NCI-H2196 (cell line): ENCODE measurements at regions not wholly inside any gene's neighbourhood (a gene's known extent, or its start where the extent isn't known, plus 50 kb on each side); places are given as distances from the start of the nearest gene placed in this dataset.
A peak's percentile ranks its signal among the peaks of the same experiment; 100 is the strongest.

ENCODE experiments used
- DNase-seq: peaks from one replicate; lab custom pipeline; 2025; ENCODE audit not compliant: unreplicated experiment; lab: John Stamatoyannopoulos, UW

DNA sequence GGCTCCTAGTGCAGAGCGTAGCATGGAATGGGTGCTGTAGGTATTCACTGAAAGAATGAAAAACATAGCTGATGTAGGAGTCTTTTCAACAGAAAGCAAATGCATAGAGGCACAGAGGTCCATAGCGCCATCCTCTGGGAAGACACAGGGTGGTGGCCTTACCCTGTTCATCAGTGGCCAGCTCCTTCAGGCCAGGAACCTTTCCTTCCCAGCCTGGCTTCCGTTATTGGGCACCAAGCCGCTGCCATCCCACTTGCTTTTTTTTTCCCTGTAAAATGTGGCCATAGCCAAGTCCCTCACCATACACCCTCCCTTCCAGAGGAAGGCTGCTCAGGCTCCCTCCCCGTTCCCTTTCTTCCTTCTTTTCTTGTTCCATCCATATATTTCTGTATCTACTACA is 118.1 kb downstream of the ZNF621 start:
- no peak for DNase-seq

DNA sequence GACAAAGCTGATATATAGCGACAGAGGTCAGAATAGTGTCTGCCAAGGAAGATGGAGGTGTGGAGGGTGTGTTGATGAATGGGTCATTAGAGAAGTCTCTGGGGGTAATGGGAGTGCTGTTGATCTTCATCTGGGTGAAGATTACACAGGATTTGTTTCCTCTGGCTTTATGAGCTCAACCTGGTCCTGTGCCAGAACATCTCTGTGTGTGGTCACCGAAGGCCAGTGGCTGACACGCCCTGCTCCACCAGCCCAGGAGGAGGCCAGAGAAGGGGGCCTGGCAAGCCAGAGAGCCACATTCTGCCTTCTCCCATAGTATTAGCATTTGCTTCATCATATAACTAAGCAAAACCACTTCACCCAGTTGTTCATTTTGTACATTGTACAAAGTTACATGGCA is 121.1 kb downstream of the ZNF621 start:
- DNase-seq: no peak

DNA sequence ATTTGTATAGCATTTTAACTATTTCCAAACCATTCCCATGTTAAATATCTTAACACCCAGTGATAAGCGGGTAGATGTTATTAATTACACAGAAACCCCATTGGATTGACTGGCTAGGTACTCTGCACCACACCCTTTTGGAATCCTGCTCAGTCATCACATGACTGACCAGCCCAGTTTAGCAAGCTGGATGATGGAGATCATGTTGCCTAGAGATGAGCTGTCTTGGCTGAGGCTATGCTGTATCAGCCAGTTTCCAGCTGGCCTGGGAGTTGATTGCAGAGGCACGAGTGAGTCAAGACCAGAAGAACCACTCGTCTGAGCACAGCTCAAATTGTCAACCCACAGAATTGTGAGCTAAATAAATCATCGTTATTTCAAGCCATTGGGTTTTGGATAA is 124.6 kb downstream of the ZNF621 start:
- no peak for DNase-seq

DNA sequence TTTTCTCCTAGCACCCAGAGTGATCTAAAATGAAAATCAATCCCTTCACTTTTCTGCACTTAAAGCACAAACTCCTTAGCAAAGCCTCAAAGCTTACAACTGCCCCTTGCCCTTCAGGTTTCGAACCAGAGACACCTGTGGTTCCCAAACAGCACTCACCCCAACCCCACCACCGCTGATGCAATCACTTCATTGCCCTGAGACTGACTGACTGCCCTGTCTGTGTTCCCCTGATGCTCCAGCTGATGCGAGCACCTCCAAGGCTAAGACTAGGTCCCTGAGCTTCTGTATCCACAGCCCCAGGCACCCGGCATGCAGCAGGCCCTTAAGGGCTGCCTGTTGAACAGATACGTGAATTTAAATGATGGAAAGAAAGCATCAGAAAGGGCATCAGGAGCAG is 127.3 kb downstream of the ZNF621 start:
- no peak for DNase-seq

DNA sequence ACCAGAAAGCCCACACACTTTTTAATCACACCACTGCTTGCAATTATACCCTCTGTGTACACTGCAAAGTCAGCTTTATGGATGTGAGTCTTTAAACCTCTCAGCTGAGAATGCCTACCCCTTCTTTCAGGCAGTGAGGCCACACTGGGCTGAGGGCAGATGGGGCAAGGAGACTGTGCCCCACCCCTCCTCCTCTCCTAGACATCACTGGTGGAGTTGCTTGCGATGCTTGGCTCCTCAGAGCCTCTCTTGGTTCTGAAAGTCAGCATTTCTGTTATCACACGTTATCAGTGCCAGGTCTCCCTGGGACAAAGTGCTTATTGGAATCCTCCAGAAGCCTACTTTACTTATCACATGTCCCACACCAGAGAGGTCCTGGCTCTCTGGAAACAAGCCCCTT is 128.2 kb downstream of the ZNF621 start:
- no peak for DNase-seq

DNA sequence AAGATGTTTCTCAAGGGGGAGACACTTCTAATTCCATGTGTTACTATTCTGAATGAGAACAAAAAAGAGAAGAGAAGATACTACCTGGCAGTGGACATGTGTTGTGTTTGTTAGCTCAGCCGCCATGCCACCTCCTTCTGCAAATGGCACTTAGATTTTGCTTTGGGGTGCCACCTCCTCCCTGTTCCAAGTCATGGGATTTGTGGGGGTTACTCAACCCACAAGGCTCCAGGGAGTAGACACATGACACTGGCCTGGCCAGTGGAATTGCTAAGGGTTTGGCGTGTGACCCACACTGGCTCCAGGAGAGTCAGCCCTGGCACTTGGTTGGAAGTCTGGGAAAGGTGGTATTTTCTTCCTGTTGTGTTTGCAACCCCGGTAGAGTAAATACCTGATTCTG is 129.1 kb downstream of the ZNF621 start:
- no peak for DNase-seq

DNA sequence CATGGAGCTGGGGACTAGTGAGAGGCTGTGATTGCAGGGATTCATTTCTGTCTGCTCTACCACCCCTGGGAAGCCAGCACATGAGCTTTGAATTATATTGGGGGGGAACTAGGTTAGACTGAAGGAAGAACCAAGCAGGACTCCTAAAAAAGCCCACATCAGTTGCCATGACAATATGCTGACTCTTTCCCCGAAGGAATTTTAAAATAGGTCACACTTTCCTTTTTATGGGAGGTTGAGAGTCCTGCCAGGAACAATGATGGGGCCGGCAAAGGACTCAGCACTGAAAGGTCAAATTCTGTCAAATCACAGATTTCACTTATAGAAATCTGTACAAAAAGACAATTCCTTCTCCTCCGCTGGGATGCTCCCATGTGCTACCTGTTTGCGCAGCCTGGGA is 130.8 kb downstream of the ZNF621 start:
- DNase-seq: no peak

DNA sequence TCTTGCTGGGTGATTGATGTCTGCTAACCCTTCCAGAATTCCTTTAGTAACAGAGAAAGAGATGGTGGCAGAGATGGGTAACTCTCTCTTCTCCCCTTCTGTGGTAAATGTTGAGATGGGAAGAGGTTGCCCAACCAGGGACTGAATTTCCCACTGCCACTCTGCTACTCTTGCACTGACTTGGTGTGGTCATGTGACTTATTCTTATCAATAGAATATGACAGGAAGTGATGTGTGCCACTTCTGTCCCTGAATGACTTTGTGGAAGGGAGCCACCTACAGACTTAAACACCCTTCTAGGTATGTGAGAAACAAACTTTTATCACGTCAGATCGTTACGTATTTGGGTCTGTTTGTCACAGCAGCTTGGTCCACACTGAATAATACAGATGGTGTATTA is 132.9 kb downstream of the ZNF621 start:
- no peak for DNase-seq

DNA sequence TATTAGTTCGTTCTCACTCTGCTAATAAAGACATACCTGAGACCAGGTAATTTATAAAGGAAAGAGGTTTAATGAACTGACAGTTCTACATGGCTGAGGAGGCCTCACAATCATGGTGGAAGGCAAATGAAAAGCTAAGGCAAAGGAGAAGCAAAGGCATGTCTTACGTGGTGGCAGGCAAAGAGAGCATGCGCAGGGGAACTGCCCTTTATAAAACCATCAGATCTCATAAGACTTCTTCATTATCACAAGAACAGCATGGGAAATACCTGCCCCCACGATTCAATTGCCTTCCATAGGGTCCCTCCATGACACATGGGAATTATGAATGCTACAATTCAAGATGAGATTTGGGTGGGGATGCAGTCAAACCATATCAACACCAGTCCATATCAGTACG is 133.5 kb downstream of the ZNF621 start:
- no peak for DNase-seq

DNA sequence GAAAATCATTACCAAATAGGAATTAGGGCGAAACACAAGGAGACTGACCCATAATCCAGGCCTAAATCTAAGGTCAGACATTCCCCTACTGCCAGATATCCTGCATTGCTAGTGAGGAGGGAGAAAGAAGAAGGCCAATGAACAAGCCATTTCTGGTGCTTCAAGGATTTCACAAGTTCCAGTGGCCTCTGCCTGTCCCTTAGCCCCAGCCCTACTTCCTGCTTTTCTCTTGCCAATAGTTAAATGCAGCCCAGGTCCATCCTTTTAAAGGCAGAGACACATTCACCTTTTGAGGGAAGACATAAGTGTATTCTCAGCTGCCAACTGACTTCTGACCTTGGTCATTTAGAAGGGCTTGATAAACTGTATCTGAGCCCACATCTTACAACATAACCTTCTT is 135.8 kb downstream of the ZNF621 start:
- DNase-seq: no peak

DNA sequence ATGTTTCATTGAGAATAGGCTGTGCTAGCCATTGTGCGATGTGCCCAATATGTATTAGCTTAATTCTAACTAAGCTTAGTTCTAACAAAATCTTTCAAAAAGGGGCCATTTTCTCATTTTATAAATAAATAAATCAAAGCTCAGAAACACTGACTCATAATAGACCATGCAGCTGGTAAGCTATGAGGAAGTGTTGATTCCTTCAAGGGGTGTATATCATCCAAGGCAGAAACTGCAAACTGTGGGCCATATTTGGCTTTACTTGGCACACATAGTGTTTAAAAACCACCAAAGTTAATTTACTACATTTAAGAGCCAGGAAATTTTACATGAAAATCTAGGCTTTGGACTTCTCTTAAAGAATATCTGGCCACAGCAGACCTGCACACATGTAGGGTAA is 136.5 kb downstream of the ZNF621 start:
- no peak for DNase-seq

DNA sequence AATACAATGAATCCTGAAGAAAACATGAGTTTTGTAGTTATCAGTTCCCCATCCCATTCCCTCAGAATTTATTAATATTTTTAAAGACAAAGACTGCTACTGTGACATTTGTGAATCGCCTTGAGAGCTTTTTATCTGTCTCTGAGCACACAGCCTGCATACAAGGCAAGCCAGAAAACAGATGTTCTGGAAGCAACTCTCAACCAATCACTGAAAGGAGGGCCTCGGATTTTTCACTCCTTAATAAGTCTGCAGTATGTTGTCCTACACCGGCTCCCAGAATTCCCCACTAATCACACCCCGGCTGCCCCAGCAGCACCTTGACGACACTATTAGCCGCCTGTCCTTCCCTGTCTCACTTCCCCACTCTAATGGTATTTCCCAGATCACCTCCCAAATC is 138.5 kb downstream of the ZNF621 start:
- DNase-seq: no peak

DNA sequence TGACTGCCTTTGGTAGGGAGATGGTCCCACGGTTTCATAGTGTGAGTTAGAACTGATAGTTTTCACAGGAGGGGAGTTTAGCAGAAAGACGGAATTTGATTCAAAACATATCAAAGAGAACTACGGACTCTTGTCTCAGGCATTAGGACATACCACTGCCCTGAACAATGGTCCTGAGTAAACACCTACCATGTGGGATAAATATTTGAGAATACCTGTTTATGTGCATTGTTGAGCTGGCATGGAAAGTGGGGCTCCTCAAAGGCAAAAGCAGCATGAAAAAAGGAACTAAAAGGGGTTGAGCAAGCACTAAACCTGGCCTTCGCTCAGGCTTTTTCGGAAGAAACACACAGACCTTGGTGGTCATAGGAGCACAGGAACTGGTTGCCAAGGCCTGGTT is 144.4 kb downstream of the ZNF621 start:
- no peak for DNase-seq

DNA sequence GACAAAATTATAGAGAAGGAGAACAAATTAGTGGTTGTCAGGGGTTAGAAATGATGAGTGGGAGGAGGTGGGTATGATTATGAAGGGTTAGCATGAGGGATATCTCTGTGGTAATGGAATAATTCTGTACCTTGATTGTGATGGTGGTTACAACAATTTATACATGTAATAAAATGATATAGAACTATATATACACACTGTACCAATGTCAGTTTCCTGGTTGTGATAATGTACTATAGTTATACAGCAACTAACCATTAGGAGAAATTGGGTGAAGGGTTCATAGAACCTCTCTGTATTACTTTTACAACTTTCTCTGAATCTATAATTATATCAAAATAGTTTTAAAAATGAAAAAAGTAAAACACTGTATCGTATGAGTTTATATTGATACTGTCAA is 148.1 kb downstream of the ZNF621 start:
- no peak for DNase-seq

DNA sequence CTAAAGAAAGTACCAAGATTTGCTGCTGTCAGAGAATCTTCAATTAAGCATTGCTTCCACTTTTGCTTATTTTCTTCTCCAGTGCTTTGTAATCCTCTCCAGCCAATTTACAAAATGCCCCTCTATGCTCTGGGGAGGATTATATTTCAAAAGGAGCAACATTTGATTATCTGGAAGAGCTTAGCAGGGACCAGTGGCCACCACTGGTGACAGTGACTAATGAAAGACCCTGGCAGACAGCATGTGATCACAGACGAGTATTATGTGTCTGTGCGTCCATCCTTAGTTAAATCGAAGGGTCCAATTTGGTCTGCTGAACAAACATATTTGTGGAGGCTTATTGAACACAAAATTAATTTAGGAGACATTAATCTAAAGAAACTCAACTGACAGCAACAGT is 152.6 kb downstream of the ZNF621 start:
- DNase-seq: no peak

DNA sequence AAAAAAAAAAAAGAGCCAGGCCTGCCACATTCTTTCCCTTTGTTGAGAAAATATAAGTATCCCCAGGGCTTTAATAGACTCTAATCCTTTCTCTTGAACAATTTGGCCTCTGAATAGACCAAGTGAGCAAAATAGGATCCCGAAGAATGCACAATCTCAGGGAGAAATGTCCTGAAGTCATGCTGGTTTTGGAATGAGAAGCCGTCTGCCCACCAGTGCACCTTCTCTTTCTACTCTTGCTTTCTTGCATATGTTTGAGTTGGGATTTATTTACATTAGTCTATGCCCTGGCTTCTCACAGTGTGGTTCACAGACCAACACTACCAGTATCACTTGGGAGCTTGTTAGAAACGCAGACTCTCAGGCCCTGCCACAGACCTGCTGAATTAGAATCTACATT is 153.0 kb downstream of the ZNF621 start:
- DNase-seq: no peak

DNA sequence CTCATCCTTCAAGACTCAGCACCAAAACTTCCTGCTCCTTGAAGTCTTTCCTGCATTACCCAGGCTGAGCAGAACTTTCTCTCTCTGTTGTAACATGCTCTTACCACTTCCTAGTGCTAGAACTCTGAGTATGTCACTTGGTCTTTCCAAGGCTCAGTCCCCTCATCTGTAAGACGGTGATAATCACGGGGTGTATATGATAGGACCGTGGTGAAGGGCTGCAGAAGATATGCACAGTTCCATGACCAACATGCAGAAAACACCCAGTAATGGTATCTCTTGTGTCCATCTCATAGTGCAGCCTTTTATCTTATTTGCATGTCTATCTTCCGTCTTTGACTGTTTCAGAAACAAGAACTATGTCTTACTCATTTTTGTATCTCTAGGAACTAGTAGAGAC is 154.5 kb downstream of the ZNF621 start:
- DNase-seq: no peak

DNA sequence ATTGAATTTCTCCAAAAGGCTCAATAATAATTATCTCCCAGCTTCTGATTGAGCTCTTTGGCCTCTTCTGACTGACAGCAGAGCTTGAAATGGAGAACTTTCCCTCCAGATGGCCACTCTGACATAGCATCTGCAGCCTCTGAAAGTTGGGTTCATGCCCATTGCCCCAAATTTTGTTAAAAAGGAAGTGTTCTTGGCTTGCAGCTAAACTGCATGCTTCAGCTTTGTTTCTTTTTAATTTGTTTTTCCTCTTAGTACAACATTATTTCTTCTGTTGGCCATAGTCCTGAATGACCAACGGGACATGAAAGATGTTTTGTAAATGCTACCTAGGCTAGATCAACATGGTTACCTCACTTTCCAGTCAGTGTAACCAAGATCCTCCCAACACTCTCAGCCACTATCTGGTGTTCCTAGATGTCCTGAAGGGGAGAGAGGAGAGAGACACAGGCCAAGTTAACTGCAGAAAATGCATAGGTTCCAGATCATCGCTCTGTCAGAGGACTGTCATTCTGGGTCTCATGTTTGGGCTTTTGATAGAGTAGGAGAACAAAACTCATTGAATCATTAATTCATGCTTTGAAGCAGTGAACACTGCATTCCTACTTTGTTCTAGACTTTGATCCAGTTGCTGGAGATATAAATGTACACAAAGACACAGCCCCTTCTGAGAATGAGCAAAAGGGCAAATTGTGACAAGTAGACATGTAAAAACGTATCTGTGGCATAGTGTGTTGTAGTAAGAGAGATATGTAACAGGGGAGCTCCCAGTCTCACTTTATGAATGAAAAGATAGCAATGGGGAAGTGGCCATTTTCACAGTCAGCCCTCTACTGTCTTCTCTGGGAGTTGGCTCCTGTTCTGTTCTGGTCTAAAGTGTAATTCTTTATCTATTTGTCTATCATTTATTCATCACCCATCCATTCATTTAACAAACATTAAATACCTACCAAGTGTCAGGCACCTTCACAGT is 156.2 kb downstream of the ZNF621 start:
- no peak for DNase-seq

DNA sequence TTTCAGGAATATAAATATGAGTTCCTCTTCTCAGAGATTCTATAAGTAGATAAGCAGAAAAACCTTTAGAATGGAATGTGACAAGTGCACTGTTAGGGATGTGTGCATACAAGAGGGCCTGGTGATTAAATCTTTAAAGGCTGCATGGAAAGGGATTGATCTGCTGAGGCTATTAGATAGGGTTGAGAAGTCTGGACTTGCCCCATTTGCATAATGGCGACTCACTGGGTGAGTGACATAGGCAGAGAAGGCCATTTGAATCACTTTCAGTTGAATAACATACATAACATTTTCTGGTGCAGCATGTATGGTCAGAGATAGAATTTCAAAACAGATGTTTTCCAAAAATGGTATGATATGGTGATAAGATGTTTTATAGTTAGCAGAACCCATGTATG is 156.9 kb downstream of the ZNF621 start:
- no peak for DNase-seq

DNA sequence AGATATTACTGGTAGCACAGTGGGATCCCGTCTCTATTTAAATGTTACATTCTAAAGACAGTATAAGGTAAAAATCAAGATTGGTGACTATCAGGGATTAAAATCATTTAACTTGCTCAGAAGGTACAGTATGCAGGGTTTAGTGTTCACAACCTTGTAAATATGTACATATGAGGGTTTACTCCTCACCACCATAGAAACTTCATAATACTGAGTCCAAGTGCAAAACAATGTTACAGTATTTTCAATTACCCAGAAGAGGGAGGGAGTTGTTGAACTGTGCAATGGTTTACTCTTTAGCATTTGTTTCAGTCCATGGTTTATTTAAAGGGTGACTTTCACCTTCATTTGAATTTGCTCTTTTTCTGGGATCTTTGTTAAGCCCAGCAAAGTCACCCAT is 165.1 kb downstream of the ZNF621 start:
- no peak for DNase-seq

DNA sequence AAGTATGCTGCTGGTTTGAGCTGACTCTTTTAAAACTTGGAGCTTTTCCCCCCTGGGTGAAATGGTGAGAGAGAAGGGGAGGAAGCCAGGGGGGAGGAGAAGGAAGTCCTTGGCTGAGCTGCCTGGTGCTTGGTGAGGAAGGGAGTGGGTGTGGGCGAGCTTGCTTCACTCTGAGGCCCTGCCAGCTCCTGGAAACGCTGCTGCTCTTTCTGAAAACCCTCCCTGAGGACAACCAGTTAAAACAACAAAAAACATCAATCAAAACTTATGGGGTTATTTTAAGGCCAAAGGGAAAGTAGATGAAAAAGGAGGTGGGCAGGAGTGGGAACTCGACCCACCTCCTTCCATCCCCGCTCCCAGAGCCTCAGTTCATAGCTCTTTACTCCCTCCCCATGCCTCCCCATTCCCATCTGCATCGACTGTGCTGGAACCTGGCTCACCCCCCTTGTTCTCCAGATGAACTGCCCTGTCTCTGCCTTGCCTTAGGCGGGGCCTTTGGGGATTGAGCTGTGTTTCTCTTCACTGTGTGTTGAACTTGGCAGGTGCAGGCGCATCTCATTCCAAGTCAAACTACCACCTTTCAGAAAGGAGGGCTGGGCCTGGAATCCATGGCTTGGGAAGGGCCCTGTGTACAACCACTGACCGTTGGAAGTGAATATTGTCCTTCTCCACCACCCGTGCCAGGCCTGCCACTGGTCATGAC is 166.1 kb downstream of the ZNF621 start:
- peak; percentile 41 for DNase-seq

DNA sequence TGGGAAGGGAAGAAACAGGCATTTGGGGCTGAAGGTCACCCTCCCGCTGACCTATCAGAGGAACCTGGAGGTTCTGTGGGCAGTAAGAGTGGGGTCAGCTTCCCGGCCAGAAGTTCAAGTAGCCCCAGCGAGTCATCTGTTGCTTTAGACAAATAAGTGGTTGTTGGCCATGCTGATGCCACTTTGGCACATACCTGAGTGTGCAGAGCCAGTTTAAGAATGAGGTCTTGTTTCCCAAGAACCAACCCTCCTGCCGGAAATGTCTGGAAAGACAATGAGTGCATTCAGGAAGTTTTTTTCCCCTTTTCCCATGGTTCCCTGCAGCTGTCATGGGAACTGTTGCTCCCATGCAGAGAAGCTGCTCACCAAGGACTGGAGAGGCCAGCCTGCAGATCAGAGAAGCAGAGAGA is 166.7 kb downstream of the ZNF621 start:
- peak; percentile 27 for DNase-seq
